ENCODE measurements at regions not wholly inside any gene's neighbourhood (a gene's known extent, or its start where the extent isn't known, plus 50 kb on each side); places are given as distances from the start of the nearest gene placed in this dataset.

DNA sequence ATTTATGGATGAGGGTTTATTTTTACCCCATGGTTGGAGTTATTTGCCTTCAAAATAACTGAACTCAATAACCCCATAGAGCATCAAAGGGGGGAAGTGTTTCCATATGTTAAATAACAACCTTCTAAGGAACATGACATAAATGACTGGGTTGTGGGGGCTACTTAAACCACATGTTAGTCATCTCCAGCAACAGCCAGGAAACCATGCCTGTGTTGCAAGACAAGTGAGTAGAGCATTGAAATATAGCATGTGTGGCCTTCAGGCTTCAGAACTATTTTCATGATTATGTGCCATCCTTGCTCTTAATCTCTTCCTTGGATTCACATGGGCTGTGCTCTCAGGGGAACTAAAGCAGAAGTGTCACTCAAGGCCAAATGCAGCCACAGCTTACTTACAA is 431.2 kb downstream of the AGTPBP1 start:
- H3K4me3 ChIP-seq (ENCODE audit: low read depth, low read length, poor library complexity, severe bottlenecking), result no peak overlapping the region
- ChIA-PET CTCF (ENCODE audit: unreplicated experiment) (no interaction called here), POLR2A (no interaction called here)
- H4K20me1 ChIP-seq (ENCODE audit: insufficient read depth, low read length), result no peaks in the 10 kb centered on the region
- BruUV-seq (replicated peaks), result no TSS peak
- no peak overlapping the region for H2AFZ ChIP-seq (ENCODE audit: low read length)
- no peaks in the 10 kb centered on the region for H3K4me1 ChIP-seq (ENCODE audit: insufficient read depth, low read length, poor library complexity, severe bottlenecking)
- intact Hi-C loops (cut with micrococcal nuclease; ENCODE audit: unreplicated experiment), result no loop called here
- TF ChIP-seq, protein P1, sequence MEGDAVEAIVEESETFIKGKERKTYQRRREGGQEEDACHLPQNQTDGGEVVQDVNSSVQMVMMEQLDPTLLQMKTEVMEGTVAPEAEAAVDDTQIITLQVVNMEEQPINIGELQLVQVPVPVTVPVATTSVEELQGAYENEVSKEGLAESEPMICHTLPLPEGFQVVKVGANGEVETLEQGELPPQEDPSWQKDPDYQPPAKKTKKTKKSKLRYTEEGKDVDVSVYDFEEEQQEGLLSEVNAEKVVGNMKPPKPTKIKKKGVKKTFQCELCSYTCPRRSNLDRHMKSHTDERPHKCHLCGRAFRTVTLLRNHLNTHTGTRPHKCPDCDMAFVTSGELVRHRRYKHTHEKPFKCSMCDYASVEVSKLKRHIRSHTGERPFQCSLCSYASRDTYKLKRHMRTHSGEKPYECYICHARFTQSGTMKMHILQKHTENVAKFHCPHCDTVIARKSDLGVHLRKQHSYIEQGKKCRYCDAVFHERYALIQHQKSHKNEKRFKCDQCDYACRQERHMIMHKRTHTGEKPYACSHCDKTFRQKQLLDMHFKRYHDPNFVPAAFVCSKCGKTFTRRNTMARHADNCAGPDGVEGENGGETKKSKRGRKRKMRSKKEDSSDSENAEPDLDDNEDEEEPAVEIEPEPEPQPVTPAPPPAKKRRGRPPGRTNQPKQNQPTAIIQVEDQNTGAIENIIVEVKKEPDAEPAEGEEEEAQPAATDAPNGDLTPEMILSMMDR (conservative IDR thresholded peaks at IDR 0.05; ENCODE audit: low read length), result no peak
- TF ChIP-seq EZH2phosphoT487 (IDR thresholded peaks at IDR 0.05; ENCODE audit: borderline replicate concordance, low read depth, low read length), result no peak
- no peaks in the 10 kb centered on the region for H3K79me2 ChIP-seq (ENCODE audit: insufficient read depth, low read depth, low read length)
- no peaks in the 10 kb centered on the region for H3K9me2 ChIP-seq (ENCODE audit: insufficient read depth, low read length)
- H3K9me3 ChIP-seq (ENCODE audit: low read length), result no peaks in the 10 kb centered on the region
- no peak overlapping the region for H3K4me2 ChIP-seq (ENCODE audit: low read length)
- no peaks in the 10 kb centered on the region for H3K36me3 ChIP-seq (ENCODE audit: insufficient read depth, low read length)
- DNase-seq (ENCODE audit: low spot score), result no peak
- H3K27ac ChIP-seq (ENCODE audit: low read depth, low read length, poor library complexity, severe bottlenecking), result no peak overlapping the region

DNA sequence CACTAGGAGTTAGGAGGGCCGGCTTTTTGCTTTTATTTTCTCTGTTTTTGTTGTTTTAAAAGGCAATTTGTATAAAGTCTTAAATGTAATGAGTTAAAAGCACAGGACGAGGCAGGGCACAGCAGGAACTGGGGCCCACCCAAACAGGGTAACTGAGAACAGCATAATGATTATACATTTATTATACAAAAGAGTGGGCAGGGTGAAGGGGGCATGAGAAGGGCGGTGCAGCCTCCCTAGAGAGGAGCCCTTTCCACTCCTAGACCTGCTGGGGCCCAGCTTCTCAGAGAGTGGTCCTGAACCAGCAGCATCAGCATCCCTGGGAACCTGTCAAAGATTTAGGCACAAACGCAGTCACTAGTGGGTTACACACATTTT is 438.0 kb downstream of the AGTPBP1 start:
- Histone ChIP-seq H3K9me2 (ENCODE audit: insufficient read depth, low read length) (no peaks in the 10 kb centered on the region), H3K36me3 (ENCODE audit: insufficient read depth, low read length) (no peaks in the 10 kb centered on the region), H3K4me1 (ENCODE audit: insufficient read depth, low read length, poor library complexity, severe bottlenecking) (no peaks in the 10 kb centered on the region), H3K4me3 (ENCODE audit: low read depth, low read length, poor library complexity, severe bottlenecking) (no peak overlapping the region), H4K20me1 (ENCODE audit: insufficient read depth, low read length) (no peaks in the 10 kb centered on the region), H3K79me2 (ENCODE audit: insufficient read depth, low read depth, low read length) (no peaks in the 10 kb centered on the region), H3K27ac (ENCODE audit: low read depth, low read length, poor library complexity, severe bottlenecking) (no peak overlapping the region), H3K4me2 (ENCODE audit: low read length) (no peak overlapping the region), H2AFZ (ENCODE audit: low read length) (no peak overlapping the region), H3K9me3 (ENCODE audit: low read length) (no peaks in the 10 kb centered on the region)
- intact Hi-C loops (cut with micrococcal nuclease; ENCODE audit: unreplicated experiment), result no loop called here
- BruUV-seq (replicated peaks), result no TSS peak
- no peak for TF ChIP-seq EZH2phosphoT487 (IDR thresholded peaks at IDR 0.05; ENCODE audit: borderline replicate concordance, low read depth, low read length)
- TF ChIP-seq, protein P1 (conservative IDR thresholded peaks at IDR 0.05; ENCODE audit: low read length), result no peak
- CTCF ChIA-PET (ENCODE audit: unreplicated experiment), result no interaction called here
- POLR2A ChIA-PET, result no interaction called here
- no peak for DNase-seq (ENCODE audit: low spot score)

DNA sequence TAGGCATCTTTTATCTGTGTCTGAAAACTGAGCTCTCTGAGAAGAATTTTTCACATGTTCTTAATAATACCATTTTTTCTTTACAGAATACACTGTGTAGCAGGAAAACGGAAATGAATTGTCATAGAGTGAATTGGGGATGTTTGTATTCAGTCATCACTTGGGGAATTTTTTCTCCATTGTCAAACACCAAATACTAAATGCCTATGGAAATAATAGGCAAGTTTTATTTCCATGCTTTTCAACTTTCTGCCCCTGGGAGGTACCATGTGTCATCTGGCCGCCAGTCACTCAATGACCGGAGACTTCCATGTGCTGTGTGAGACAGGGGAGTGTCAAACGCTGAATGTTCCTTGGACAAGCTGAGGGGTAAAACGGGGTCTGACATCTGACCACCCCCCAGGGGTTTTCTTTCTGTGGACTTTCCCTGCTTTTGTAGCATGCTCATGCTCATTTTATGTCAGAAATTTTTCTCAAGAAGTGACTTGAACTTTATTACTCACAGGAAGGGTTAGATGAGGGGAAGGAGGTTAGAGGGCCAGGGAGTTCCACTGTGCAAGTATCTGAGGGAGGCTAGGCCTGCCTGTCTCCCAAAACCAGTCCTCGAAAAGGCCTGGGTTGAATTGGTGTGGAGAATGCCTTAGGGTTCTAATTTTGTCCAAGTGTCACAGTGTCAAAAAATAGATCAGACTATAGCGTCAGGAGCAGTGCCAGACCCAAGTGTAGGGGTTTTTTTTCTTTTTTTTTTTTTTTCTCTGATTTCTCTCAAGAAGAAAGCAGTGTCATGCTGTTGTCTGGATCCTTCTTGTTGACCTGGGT is 438.6 kb downstream of the AGTPBP1 start:
- Histone ChIP-seq H3K4me1 (ENCODE audit: insufficient read depth, low read length, poor library complexity, severe bottlenecking) (no peaks in the 10 kb centered on the region), H3K4me3 (ENCODE audit: low read depth, low read length, poor library complexity, severe bottlenecking) (no peak overlapping the region), H4K20me1 (ENCODE audit: insufficient read depth, low read length) (no peaks in the 10 kb centered on the region), H2AFZ (ENCODE audit: low read length) (no peak overlapping the region), H3K27ac (ENCODE audit: low read depth, low read length, poor library complexity, severe bottlenecking) (no peak overlapping the region), H3K4me2 (ENCODE audit: low read length) (no peak overlapping the region), H3K36me3 (ENCODE audit: insufficient read depth, low read length) (no peaks in the 10 kb centered on the region), H3K79me2 (ENCODE audit: insufficient read depth, low read depth, low read length) (no peaks in the 10 kb centered on the region), H3K9me2 (ENCODE audit: insufficient read depth, low read length) (no peaks in the 10 kb centered on the region), H3K9me3 (ENCODE audit: low read length) (no peaks in the 10 kb centered on the region)
- BruUV-seq (replicated peaks), result no TSS peak
- TF ChIP-seq, protein P1 (conservative IDR thresholded peaks at IDR 0.05; ENCODE audit: low read length), result no peak
- no peak for TF ChIP-seq EZH2phosphoT487 (IDR thresholded peaks at IDR 0.05; ENCODE audit: borderline replicate concordance, low read depth, low read length)
- DNase-seq (ENCODE audit: low spot score), result no peak
- intact Hi-C loops (cut with micrococcal nuclease; ENCODE audit: unreplicated experiment), result no loop called here
- ChIA-PET POLR2A (interaction anchor here (0.7 kb wide), 1 partner anchor 21 kb away, joined by 3 read pairs; no protein-coding TSS in a partner anchor), CTCF (ENCODE audit: unreplicated experiment) (no interaction called here)
